HepG2 (cell line): ENCODE measurements at regions not wholly inside any gene's neighbourhood (a gene's known extent, or its start where the extent isn't known, plus 50 kb on each side); places are given as distances from the start of the nearest gene placed in this dataset.

ENCODE experiments used
- ATAC-seq: fragments of 200-7000 bp; cut with Tn5 transposase; 3 replicates; pipeline ENCODE4 v1.9.1; 2020; ENCODE audit warnings: mild to moderate bottlenecking, moderate library complexity
- BruUV-seq: library from RNA; stranded (reverse); fragments of 400-500 nt; replicated peaks from 2 replicates; lab custom pipeline; 2021; lab: Mats Ljungman, UMichigan
- CTCF ChIA-PET: fragments of 300-600 bp; formaldehyde crosslinking; extraction: SDS; loops from one replicate; lab custom pipeline; 2021; ENCODE audit warnings: low total read pairs, inconsistent platforms, low intra/inter-chr PET ratio; lab: Yijun Ruan, JAX
- POLR2A ChIA-PET: fragments of 350-600 bp; sonication (Branson Sonifier 250); formaldehyde crosslinking; loops from one replicate; lab custom pipeline; 2020; ENCODE audit warnings: antibody characterized with exemption, inconsistent platforms; lab: Yijun Ruan, JAX
- DNase-seq: peaks from one replicate; pipeline ENCODE4 v3.0.0-alpha.2; 2015; ENCODE audit warnings: low spot score
- FAIRE-seq: peaks from 3 replicates; lab custom pipeline; 2011; peaks lifted over from hg19 to GRCh38; lab: Jason Lieb, UNC
- H2AFZ ChIP-seq: one replicate; pipeline ENCODE4 v1.6.1; 2011; ENCODE audit warnings: low read length, inconsistent platforms
- H3K27ac ChIP-seq: fragments of 300-600 bp; 3 replicates; pipeline ENCODE4 v1.8.0; 2011; ENCODE audit warnings: mixed run types, mild to moderate bottlenecking, mixed read lengths, low read length, inconsistent platforms; ENCODE audit not compliant: insufficient read depth; ENCODE audit errors: extremely low read length
- H3K27me3 ChIP-seq, 2 experiments: fragments of 200-600 bp in 1 of 2; 2 replicates in 1 of 2; 3 replicates in 1 of 2; pipeline versions ENCODE4 v1.6.0 to v1.8.0; 2011; ENCODE audit warnings: low read length in 2 of 2, mild to moderate bottlenecking in 2 of 2, moderate library complexity in 2 of 2, inconsistent platforms in 1 of 2; ENCODE audit not compliant: insufficient read depth in 2 of 2, control insufficient read depth in 1 of 2
- H3K36me3 ChIP-seq, 2 experiments: fragments of 200-600 bp in 1 of 2; replicated peaks in 1 of 2; 2 replicates in 1 of 2; 3 replicates in 1 of 2; pipeline versions ENCODE4 v1.5.1 to v1.8.0; 2011; ENCODE audit warnings: low read length in 2 of 2, inconsistent platforms in 1 of 2; ENCODE audit not compliant: insufficient read depth in 2 of 2, control insufficient read depth in 1 of 2
- H3K4me1 ChIP-seq: 2 replicates; pipeline ENCODE4 v1.5.1; 2012; ENCODE audit warnings: low read length, inconsistent platforms; ENCODE audit not compliant: insufficient read depth
- H3K4me2 ChIP-seq: 2 replicates; pipeline ENCODE4 v1.6.0; 2011; ENCODE audit warnings: low read depth, low read length, inconsistent platforms
- H3K4me3 ChIP-seq, 3 experiments: fragments of 200-600 bp in 1 of 3; sonication (generic), shearing (Covaris generic) in 1 of 3; replicated peaks in 1 of 3; 2 replicates each; pipeline ENCODE4 v1.5.1; 2011 to 2016; ENCODE audit warnings: low read length in 3 of 3, inconsistent platforms in 2 of 3, low read depth in 2 of 3, mild to moderate bottlenecking in 2 of 3, control low read depth in 1 of 3, mixed read lengths in 1 of 3; ENCODE audit not compliant: insufficient read depth in 1 of 3
- H3K79me2 ChIP-seq: one replicate; pipeline ENCODE4 v1.6.1; 2011; ENCODE audit warnings: low read length, inconsistent platforms; ENCODE audit not compliant: insufficient read depth
- H3K9ac ChIP-seq: 2 replicates; pipeline ENCODE4 v1.6.0; 2011; ENCODE audit warnings: mild to moderate bottlenecking, low read depth, low read length, inconsistent platforms; ENCODE audit not compliant: insufficient read depth
- H3K9me3 ChIP-seq: 2 replicates; pipeline ENCODE4 v1.5.1; 2012; ENCODE audit warnings: mild to moderate bottlenecking, low read length
- H4K20me1 ChIP-seq: 2 replicates; pipeline ENCODE4 v1.6.0; 2011; ENCODE audit warnings: inconsistent platforms, mild to moderate bottlenecking, low read length, moderate library complexity; ENCODE audit not compliant: insufficient read depth
- KDM5A ChIP-seq: fragments of 200-600 bp; sonication (generic); IDR thresholded peaks from 2 replicates; pipeline ENCODE4 v1.7.0; 2018; ENCODE audit warnings: antibody characterized with exemption, mild to moderate bottlenecking, low read length, borderline replicate concordance
- PCBP1 ChIP-seq: fragments of 200-400 bp; formaldehyde crosslinking; IDR thresholded peaks from 2 replicates; pipeline ENCODE4 v1.6.1; 2017; ENCODE audit warnings: mild to moderate bottlenecking, low read depth, low read length, borderline replicate concordance
- PCBP2 ChIP-seq: fragments of 200-400 bp; formaldehyde crosslinking; optimal IDR thresholded peaks from 2 replicates; pipeline ENCODE3; 2018; ENCODE audit warnings: low read length, low read depth; ENCODE audit not compliant: poor library complexity, severe bottlenecking
- ZBTB8A ChIP-seq: sonication (generic); formaldehyde crosslinking; IDR thresholded peaks from 2 replicates; pipeline ENCODE4 v1.4.0; 2020; ENCODE audit warnings: mild to moderate bottlenecking, low read depth, missing genetic modification reagents, borderline replicate concordance
- ZNF34 ChIP-seq: sonication (generic); formaldehyde crosslinking; IDR thresholded peaks from 2 replicates; pipeline ENCODE4 v1.4.0; 2020; ENCODE audit warnings: mild to moderate bottlenecking, missing genetic modification reagents, borderline replicate concordance
- ZNF589 ChIP-seq: sonication (generic); formaldehyde crosslinking; conservative IDR thresholded peaks from 2 replicates; pipeline ENCODE4 v1.8.0; 2022; ENCODE audit warnings: mild to moderate bottlenecking, moderate library complexity, missing genetic modification reagents
- ZNF839 ChIP-seq: sonication (generic); formaldehyde crosslinking; IDR thresholded peaks from 2 replicates; pipeline ENCODE4 v1.4.0; 2020; ENCODE audit warnings: missing genetic modification reagents, mild to moderate bottlenecking, borderline replicate concordance
- ZSCAN12 ChIP-seq: sonication (generic); formaldehyde crosslinking; IDR thresholded peaks from 2 replicates; pipeline ENCODE4 v1.9.0; 2021; ENCODE audit warnings: mild to moderate bottlenecking, missing genetic modification reagents
- WGBS: methylation state at CpG from one replicate; pipeline ENCODE4 v1.1.6; 2017; ENCODE audit warnings: low lambda C conversion rate; 5-methylcytosine and 5-hydroxymethylcytosine counted together
- in situ Hi-C: cut with HindIII; loops from 2 replicates; pipeline ENCODE4 v1.10.0; 2017; ENCODE audit warnings: low pct_unique_long_range_greater_than_20kb; ENCODE audit not compliant: extremely low pct_ligation_motif_present
- intact Hi-C: fragments of 100-400 bp; cut with micrococcal nuclease; formaldehyde crosslinking; loops from one replicate; pipeline ENCODE4 v1.10.0; 2022; ENCODE audit not compliant: unreplicated experiment
- TF ChIP-seq, protein P1 (sequence below): sonication (generic); formaldehyde crosslinking; IDR thresholded peaks from 2 replicates; pipeline ENCODE4 v1.4.0; 2020; ENCODE audit warnings: missing genetic modification reagents; ENCODE audit errors: not compliant biosample characterization
- TF ChIP-seq, protein P2 (sequence below): sonication (generic); formaldehyde crosslinking; IDR thresholded peaks from 2 replicates; pipeline ENCODE4 v1.5.0; 2020; ENCODE audit warnings: mild to moderate bottlenecking, low read depth, missing genetic modification reagents, borderline replicate concordance
- TF ChIP-seq, protein P3 (sequence below): sonication (generic); formaldehyde crosslinking; IDR thresholded peaks from 2 replicates; pipeline ENCODE4 v1.5.0; 2020; ENCODE audit warnings: missing genetic modification reagents
- TF ChIP-seq, protein P4 (sequence below): IDR thresholded peaks from 2 replicates; pipeline ENCODE4 v1.6.1; 2016; ENCODE audit warnings: mild to moderate bottlenecking

DNA sequence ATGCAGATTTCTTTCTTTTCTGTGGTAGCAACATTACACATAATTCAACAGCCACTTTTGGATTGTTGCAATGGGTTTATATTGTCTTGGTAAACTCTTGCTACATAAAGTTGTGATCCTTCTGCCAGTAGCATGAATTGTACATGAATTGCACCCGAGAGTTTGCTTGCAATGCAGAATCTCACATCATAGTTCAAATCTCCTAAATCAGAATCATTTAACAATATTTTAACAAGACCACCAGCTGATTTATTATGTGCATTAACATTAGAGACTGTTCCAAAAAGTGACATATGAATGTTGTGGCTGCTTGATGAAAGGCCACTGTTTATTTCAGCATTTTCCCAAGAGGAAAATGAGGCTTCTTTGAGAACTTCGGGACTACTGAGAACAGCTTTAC, 1491.8 kb upstream of the NUDT12 start:
- Histone ChIP-seq H2AFZ (no peak overlapping the region), H3K9ac (no peak overlapping the region), H3K27me3 (no peaks in the 10 kb centered on the region), H3K4me3 (no peak overlapping the region), H3K4me1 (no peaks in the 10 kb centered on the region), H3K27ac (no peak overlapping the region), H3K36me3 (no peaks in the 10 kb centered on the region), H3K4me2 (no peak overlapping the region), H4K20me1 (no peaks in the 10 kb centered on the region), H3K79me2 (no peaks in the 10 kb centered on the region), H3K9me3 (peaks cover 15% of the 10 kb centered on the region)
- DNase-seq: no peak
- TF ChIP-seq PCBP2: no peak
- no peak for TF ChIP-seq ZBTB8A (CRISPR knock-in tag)
- TF ChIP-seq ZNF839: no peak
- TF ChIP-seq KDM5A: no peak
- TF ChIP-seq, protein P1, sequence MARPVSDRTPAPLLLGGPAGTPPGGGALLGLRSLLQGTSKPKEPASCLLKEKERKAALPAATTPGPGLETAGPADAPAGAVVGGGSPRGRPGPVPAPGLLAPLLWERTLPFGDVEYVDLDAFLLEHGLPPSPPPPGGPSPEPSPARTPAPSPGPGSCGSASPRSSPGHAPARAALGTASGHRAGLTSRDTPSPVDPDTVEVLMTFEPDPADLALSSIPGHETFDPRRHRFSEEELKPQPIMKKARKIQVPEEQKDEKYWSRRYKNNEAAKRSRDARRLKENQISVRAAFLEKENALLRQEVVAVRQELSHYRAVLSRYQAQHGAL (CRISPR knock-in tag): no peak
- no peak for TF ChIP-seq ZNF589 (CRISPR knock-in tag)
- TF ChIP-seq, protein P2, sequence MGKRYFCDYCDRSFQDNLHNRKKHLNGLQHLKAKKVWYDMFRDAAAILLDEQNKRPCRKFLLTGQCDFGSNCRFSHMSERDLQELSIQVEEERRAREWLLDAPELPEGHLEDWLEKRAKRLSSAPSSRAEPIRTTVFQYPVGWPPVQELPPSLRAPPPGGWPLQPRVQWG (CRISPR knock-in tag): no peak
- no peak for TF ChIP-seq PCBP1
- TF ChIP-seq, protein P3, sequence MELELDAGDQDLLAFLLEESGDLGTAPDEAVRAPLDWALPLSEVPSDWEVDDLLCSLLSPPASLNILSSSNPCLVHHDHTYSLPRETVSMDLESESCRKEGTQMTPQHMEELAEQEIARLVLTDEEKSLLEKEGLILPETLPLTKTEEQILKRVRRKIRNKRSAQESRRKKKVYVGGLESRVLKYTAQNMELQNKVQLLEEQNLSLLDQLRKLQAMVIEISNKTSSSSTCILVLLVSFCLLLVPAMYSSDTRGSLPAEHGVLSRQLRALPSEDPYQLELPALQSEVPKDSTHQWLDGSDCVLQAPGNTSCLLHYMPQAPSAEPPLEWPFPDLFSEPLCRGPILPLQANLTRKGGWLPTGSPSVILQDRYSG: no peak
- TF ChIP-seq ZSCAN12: no peak
- no peak for TF ChIP-seq ZNF34 (CRISPR knock-in tag)
- TF ChIP-seq, protein P4, sequence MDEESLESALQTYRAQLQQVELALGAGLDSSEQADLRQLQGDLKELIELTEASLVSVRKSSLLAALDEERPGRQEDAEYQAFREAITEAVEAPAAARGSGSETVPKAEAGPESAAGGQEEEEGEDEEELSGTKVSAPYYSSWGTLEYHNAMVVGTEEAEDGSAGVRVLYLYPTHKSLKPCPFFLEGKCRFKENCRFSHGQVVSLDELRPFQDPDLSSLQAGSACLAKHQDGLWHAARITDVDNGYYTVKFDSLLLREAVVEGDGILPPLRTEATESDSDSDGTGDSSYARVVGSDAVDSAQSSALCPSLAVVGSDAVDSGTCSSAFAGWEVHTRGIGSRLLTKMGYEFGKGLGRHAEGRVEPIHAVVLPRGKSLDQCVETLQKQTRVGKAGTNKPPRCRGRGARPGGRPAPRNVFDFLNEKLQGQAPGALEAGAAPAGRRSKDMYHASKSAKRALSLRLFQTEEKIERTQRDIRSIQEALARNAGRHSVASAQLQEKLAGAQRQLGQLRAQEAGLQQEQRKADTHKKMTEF (CRISPR knock-in tag): no peak
- ATAC-seq: no peak
- FAIRE-seq: no peak
- ChIA-PET CTCF (no interaction called here), POLR2A (no interaction called here)
- in situ Hi-C loops (no loop called here), intact Hi-C loops (no loop called here)
- no TSS peak for BruUV-seq
- 16% methylated on average over 2 of the region's 2 CpGs for WGBS
